ENCODE measurements at regions not wholly inside any gene's neighbourhood (a gene's known extent, or its start where the extent isn't known, plus 50 kb on each side); places are given as distances from the start of the nearest gene placed in this dataset.

DNA sequence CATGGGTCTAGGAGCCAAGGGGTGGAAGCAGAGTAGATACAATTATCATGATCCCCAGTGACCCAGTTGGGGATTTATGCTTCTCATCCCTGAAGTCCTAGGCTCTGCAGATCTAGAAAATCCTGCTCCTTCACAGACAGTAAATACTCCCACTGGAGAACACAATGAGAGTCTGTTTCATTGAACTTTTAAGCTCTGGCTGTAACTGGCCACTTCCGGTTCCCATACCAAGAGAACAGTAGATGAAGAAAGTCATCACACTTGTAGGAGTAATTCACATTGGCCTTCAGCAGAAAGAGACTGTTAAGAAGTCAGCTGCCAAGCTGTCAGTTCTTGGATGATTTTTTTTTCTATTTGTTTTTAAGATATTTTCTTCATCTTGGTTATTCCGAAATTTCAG, 597.1 kb downstream of the ACTL7B start:
- TF ChIP-seq, protein P1, sequence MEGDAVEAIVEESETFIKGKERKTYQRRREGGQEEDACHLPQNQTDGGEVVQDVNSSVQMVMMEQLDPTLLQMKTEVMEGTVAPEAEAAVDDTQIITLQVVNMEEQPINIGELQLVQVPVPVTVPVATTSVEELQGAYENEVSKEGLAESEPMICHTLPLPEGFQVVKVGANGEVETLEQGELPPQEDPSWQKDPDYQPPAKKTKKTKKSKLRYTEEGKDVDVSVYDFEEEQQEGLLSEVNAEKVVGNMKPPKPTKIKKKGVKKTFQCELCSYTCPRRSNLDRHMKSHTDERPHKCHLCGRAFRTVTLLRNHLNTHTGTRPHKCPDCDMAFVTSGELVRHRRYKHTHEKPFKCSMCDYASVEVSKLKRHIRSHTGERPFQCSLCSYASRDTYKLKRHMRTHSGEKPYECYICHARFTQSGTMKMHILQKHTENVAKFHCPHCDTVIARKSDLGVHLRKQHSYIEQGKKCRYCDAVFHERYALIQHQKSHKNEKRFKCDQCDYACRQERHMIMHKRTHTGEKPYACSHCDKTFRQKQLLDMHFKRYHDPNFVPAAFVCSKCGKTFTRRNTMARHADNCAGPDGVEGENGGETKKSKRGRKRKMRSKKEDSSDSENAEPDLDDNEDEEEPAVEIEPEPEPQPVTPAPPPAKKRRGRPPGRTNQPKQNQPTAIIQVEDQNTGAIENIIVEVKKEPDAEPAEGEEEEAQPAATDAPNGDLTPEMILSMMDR (IDR thresholded peaks at IDR 0.05) = no peak
- TF ChIP-seq POLR2AphosphoS5 (IDR thresholded peaks at IDR 0.05) = no peak
- no peak for TF ChIP-seq POLR2A (IDR thresholded peaks at IDR 0.05)
- TF ChIP-seq EP300 (IDR thresholded peaks at IDR 0.05) = no peak
